ENCODE measurements at regions not wholly inside any gene's neighbourhood (a gene's known extent, or its start where the extent isn't known, plus 50 kb on each side); places are given as distances from the start of the nearest gene placed in this dataset.

DNA sequence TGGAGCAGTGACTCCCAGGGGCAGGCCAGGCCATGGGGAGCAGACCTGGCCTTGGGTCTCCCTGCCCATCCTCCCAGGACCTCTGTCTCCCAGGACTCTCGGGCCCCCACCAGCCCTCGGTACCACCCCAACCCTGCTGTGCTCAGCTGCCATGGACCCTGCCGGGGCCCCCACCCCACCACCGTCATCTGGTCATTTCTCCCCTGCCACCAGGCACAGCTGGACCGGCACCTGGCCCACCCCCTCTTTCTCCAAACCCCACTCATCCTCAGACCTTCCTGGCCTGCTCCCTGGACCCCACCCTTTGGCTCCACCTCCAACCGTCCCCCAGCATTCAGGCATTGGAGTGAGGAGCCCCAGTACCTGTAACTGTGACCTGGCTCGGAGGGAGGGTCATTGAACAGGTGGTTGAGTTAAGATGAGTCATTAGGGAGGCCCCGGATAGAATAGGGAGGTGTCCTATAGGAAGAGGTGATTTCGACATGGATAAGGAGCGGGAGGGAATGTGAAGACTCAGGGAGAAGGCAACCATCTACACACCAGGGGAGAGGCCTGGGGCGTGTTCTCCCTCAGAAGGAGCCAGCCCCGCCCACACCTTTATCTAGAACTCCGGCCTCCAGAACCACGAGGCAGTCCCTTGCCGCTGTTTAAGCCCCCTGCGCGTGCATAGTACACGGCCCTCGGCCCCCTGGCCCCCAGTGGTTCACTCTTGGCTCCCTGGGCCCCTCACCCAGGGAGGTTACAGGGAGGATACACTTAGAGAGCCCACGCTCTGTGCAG, 1395.9 kb downstream of the BRD1 start:
- DNase-seq = no peak

DNA sequence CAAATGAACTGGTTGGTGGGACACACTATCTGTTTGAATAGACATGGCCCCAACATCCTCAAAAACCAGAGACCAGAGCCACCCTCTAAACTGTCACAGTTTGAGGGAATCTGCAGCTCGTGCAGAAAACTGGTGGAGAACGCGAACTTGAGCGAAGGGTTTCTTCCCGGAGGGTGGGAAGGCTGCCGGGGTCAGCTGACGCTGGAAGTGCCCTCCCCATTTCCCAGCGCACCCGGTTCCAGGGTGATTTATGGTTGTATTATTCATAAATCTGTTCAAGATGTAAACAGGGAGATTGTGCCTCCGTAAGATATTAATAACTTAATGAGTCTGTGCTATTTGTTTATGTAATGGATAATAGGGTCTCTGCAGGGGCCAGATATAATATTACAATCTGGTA, 1396.7 kb downstream of the BRD1 start:
- 72 to 73% methylated on average over 10 of the region's 10 CpGs for WGBS, 2 donors
- H3K4me1 ChIP-seq = peaks cover 0 to 7% (median 3%) of the 10 kb centered on the region in 4 donors
- no peak for DNase-seq
- TF ChIP-seq POLR2A (IDR thresholded peaks at IDR 0.05) = no peak
- no peak for TF ChIP-seq EP300 (IDR thresholded peaks at IDR 0.05)
- TF ChIP-seq, protein P1, sequence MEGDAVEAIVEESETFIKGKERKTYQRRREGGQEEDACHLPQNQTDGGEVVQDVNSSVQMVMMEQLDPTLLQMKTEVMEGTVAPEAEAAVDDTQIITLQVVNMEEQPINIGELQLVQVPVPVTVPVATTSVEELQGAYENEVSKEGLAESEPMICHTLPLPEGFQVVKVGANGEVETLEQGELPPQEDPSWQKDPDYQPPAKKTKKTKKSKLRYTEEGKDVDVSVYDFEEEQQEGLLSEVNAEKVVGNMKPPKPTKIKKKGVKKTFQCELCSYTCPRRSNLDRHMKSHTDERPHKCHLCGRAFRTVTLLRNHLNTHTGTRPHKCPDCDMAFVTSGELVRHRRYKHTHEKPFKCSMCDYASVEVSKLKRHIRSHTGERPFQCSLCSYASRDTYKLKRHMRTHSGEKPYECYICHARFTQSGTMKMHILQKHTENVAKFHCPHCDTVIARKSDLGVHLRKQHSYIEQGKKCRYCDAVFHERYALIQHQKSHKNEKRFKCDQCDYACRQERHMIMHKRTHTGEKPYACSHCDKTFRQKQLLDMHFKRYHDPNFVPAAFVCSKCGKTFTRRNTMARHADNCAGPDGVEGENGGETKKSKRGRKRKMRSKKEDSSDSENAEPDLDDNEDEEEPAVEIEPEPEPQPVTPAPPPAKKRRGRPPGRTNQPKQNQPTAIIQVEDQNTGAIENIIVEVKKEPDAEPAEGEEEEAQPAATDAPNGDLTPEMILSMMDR (IDR thresholded peaks at IDR 0.05) = no peak
- TF ChIP-seq POLR2AphosphoS5 (IDR thresholded peaks at IDR 0.05) = no peak
- H3K36me3 ChIP-seq = no peaks in the 10 kb centered on the region
- no peaks in the 10 kb centered on the region for H3K9me3 ChIP-seq
- intact Hi-C loops (cut with DNase I) = no loop called here
- no peak overlapping the region for H3K4me3 ChIP-seq
- H3K27me3 ChIP-seq = peaks cover 0 to 15% (median 0%) of the 10 kb centered on the region in 3 donors
- H3K27ac ChIP-seq = no peak overlapping the region

More for the DNA sequence above, 1395.9 kb downstream of the BRD1 start:
- TF ChIP-seq, protein P1 (IDR thresholded peaks at IDR 0.05) = no peak
- TF ChIP-seq POLR2A (IDR thresholded peaks at IDR 0.05) = no peak
- TF ChIP-seq EP300 (IDR thresholded peaks at IDR 0.05) = no peak
- no peak for TF ChIP-seq POLR2AphosphoS5 (IDR thresholded peaks at IDR 0.05)
- intact Hi-C loops (cut with DNase I) = no loop called here
- 46 to 76% methylated on average over 20 of the region's 20 CpGs for WGBS, 2 donors
- Histone ChIP-seq H3K27me3 (peaks cover 0 to 11% (median 0%) of the 10 kb centered on the region in 3 donors), H3K36me3 (no peaks in the 10 kb centered on the region), H3K4me1 (peaks cover 0 to 7% (median 3%) of the 10 kb centered on the region in 4 donors), H3K9me3 (no peaks in the 10 kb centered on the region), H3K27ac (no peak overlapping the region), H3K4me3 (no peak overlapping the region)

- 81 to 86% methylated on average over 12 of the region's 12 CpGs for WGBS, 2 donors
- Histone ChIP-seq H3K4me1 (peaks cover 0 to 7% (median 3%) of the 10 kb centered on the region in 4 donors), H3K27me3 (peaks cover 0 to 25% (median 0%) of the 10 kb centered on the region in 3 donors), H3K9me3 (no peaks in the 10 kb centered on the region), H3K36me3 (no peaks in the 10 kb centered on the region), H3K4me3 (no peak overlapping the region), H3K27ac (no peak overlapping the region)
- no peak for DNase-seq
- intact Hi-C loops (cut with DNase I) = no loop called here
- TF ChIP-seq POLR2A (IDR thresholded peaks at IDR 0.05) (no peak), POLR2AphosphoS5 (IDR thresholded peaks at IDR 0.05) (no peak), EP300 (IDR thresholded peaks at IDR 0.05) (no peak)
- TF ChIP-seq, protein P1 (IDR thresholded peaks at IDR 0.05) = no peak
These were observed 1398.1 kb downstream of the BRD1 start for GRCh38 chr22:48429446-48430020.

GRCh38 chr22:48428631-48429371, 1398.9 kb downstream of the BRD1 start:
- H3K27ac ChIP-seq = no peak overlapping the region
- no peaks in the 10 kb centered on the region for H3K9me3 ChIP-seq
- WGBS, 2 donors = 78 to 80% methylated on average over 18 of the region's 18 CpGs
- H3K4me1 ChIP-seq = peaks cover 0 to 7% (median 3%) of the 10 kb centered on the region in 4 donors
- H3K36me3 ChIP-seq = no peaks in the 10 kb centered on the region
- TF ChIP-seq, protein P1 (IDR thresholded peaks at IDR 0.05) = no peak
- TF ChIP-seq POLR2A (IDR thresholded peaks at IDR 0.05) = no peak
- no peak for TF ChIP-seq EP300 (IDR thresholded peaks at IDR 0.05)
- no peak for TF ChIP-seq POLR2AphosphoS5 (IDR thresholded peaks at IDR 0.05)
- no peak overlapping the region for H3K4me3 ChIP-seq
- peaks cover 0 to 25% (median 0%) of the 10 kb centered on the region in 3 donors for H3K27me3 ChIP-seq
- intact Hi-C loops (cut with DNase I) = no loop called here
- no peak for DNase-seq
